ENCODE measurements at regions not wholly inside any gene's neighbourhood (a gene's known extent, or its start where the extent isn't known, plus 50 kb on each side); places are given as distances from the start of the nearest gene placed in this dataset.

DNA sequence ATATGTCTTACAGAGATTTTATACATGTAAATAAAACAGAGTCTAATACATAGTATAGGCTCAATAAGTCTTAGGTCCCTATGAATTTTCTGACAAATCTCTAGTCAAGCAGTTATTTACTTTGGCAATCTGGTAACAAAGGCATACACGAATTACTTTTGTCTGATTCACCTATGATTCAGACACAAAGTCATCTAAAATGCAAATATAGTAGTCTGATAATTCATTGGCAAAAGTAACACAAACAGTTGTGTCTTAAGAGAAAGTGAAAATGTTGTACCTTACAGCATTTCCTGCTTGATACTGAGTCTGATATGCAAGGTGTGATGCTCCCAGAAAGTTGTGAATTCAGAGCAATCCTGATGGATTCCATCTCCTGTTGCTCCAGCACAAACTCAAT is 209.4 kb upstream of the PRSS1 start (continued):
- TF ChIP-seq SOX15 (CRISPR knock-in tag; IDR thresholded peaks at IDR 0.05) (no peak), ZNF396 (CRISPR knock-in tag; IDR thresholded peaks at IDR 0.05; ENCODE audit: borderline replicate concordance) (no peak), CBFB (CRISPR knock-in tag; IDR thresholded peaks at IDR 0.05; ENCODE audit: low read depth) (no peak), TEAD1 (CRISPR knock-in tag; IDR thresholded peaks at IDR 0.05) (no peak), ATF1 (CRISPR knock-in tag; IDR thresholded peaks at IDR 0.05) (no peak), EMX1 (CRISPR knock-in tag; IDR thresholded peaks at IDR 0.05) (no peak)

DNA sequence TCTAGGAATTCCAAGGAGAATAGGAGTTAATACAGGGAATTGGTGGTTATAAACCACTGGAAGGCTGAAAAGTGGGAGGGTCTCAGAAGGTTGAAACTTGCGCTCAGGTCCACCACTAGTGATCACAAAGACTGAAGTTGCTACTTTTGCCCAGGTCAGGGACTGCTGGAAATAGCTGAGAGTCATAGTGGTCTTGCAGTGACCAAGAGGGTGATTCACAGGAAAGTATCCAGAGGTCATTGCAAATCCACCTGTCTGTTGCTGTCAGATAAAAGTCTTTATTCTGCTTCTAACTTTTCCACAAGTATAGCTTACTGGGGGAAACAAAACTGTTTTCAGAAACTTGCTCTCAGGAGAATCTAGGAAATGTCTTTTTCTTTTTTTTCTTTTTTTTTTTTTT is 211.5 kb upstream of the PRSS1 start:
- DNase-seq (ENCODE audit: low spot score) (no peak), ATAC-seq (no peak)
- POLR2A ChIA-PET = no interaction called here
- Mint-ChIP-seq H3K27me3 (ENCODE audit: low read depth) (peaks cover 5% of the 10 kb centered on the region; the same call in 1 of the 2 replicates), H3K9me3 (no peaks in the 10 kb centered on the region), H3K36me3 (no peaks in the 10 kb centered on the region), H3K27ac (no peak overlapping the region), H3K4me3 (no peak overlapping the region), H3K4me1 (peaks cover 4% of the 10 kb centered on the region)
- TF ChIP-seq HMGA2 (CRISPR knock-in tag; IDR thresholded peaks at IDR 0.05) = no peak
- TF ChIP-seq, protein P1, sequence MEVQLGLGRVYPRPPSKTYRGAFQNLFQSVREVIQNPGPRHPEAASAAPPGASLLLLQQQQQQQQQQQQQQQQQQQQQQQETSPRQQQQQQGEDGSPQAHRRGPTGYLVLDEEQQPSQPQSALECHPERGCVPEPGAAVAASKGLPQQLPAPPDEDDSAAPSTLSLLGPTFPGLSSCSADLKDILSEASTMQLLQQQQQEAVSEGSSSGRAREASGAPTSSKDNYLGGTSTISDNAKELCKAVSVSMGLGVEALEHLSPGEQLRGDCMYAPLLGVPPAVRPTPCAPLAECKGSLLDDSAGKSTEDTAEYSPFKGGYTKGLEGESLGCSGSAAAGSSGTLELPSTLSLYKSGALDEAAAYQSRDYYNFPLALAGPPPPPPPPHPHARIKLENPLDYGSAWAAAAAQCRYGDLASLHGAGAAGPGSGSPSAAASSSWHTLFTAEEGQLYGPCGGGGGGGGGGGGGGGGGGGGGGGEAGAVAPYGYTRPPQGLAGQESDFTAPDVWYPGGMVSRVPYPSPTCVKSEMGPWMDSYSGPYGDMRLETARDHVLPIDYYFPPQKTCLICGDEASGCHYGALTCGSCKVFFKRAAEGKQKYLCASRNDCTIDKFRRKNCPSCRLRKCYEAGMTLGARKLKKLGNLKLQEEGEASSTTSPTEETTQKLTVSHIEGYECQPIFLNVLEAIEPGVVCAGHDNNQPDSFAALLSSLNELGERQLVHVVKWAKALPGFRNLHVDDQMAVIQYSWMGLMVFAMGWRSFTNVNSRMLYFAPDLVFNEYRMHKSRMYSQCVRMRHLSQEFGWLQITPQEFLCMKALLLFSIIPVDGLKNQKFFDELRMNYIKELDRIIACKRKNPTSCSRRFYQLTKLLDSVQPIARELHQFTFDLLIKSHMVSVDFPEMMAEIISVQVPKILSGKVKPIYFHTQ (CRISPR knock-in tag; IDR thresholded peaks at IDR 0.05) = no peak
- CTCF ChIA-PET = interaction anchor here (0.7 to 2.7 kb wide), 7 partner anchors 21 to 246 kb away, joined by 3 to 25 read pairs (median 4); no protein-coding TSS in a partner anchor

DNA sequence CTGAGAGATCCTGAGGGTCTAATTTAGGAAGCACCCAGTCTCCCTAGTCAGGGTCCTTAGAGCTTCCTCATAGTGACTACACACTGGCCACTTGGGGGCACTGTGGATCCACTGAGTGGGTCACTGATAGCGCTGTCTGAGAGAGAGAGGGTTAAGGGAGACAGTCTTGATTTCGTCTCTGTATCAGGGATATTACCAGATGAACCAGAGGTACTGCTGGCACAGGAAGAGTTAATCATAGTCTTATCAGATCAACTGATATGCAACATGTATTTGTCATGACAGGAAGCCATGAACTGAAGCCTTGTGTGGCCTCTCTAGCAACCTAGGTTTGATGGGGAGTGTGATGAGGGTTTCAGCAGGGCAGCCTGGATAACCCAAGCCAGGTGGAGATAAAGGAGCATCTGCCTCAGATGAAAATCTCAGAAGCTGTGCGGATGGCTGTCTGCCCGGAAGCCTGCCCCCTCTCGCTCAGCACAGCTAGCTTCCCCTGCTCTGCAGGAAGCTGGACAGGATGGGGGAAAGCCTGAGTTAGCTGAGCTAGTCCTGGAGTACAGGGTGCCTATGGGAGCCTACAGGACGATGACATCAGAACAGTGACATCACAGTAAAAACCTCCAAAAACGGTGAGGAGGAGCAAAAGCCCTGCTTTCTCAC is 214.0 kb upstream of the PRSS1 start:
- DNase-seq (ENCODE audit: low spot score) (peak; percentile 86), ATAC-seq (peak; percentile 100)
- 0 out of 2 replicates have a peak overlapping the region, but pooled peaks have one; percentile 42 for H3K27ac Mint-ChIP-seq
- H3K4me3 Mint-ChIP-seq = peak overlapping the region; percentile 42; the same call in 1 of the 2 replicates
- peaks cover 4% of the 10 kb centered on the region for H3K4me1 Mint-ChIP-seq
- H3K27me3 Mint-ChIP-seq (ENCODE audit: low read depth) = peaks cover 5% of the 10 kb centered on the region; the same call in 1 of the 2 replicates
- H3K36me3 Mint-ChIP-seq = no peaks in the 10 kb centered on the region
- no peaks in the 10 kb centered on the region for H3K9me3 Mint-ChIP-seq
- ChIA-PET POLR2A (interaction anchor here (1.3 kb wide), 1 partner anchor 248 kb away, joined by 3 read pairs; no protein-coding TSS in a partner anchor), CTCF (interaction anchor here (0.5 to 3.8 kb wide), 92 partner anchors 8 to 680 kb away, joined by 3 to 61 read pairs (median 4); partner anchors contain the start of gene EPHB6)
- TF ChIP-seq GABPB1 (CRISPR knock-in tag; IDR thresholded peaks at IDR 0.05) (no peak), ZNF423 (CRISPR knock-in tag; IDR thresholded peaks at IDR 0.05) (no peak), CREM (CRISPR knock-in tag; IDR thresholded peaks at IDR 0.05) (no peak)
- TF ChIP-seq, protein P2, sequence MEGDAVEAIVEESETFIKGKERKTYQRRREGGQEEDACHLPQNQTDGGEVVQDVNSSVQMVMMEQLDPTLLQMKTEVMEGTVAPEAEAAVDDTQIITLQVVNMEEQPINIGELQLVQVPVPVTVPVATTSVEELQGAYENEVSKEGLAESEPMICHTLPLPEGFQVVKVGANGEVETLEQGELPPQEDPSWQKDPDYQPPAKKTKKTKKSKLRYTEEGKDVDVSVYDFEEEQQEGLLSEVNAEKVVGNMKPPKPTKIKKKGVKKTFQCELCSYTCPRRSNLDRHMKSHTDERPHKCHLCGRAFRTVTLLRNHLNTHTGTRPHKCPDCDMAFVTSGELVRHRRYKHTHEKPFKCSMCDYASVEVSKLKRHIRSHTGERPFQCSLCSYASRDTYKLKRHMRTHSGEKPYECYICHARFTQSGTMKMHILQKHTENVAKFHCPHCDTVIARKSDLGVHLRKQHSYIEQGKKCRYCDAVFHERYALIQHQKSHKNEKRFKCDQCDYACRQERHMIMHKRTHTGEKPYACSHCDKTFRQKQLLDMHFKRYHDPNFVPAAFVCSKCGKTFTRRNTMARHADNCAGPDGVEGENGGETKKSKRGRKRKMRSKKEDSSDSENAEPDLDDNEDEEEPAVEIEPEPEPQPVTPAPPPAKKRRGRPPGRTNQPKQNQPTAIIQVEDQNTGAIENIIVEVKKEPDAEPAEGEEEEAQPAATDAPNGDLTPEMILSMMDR (IDR thresholded peaks at IDR 0.05) = peak; percentile 70
- TF ChIP-seq, protein P3, sequence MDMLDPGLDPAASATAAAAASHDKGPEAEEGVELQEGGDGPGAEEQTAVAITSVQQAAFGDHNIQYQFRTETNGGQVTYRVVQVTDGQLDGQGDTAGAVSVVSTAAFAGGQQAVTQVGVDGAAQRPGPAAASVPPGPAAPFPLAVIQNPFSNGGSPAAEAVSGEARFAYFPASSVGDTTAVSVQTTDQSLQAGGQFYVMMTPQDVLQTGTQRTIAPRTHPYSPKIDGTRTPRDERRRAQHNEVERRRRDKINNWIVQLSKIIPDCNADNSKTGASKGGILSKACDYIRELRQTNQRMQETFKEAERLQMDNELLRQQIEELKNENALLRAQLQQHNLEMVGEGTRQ (CRISPR knock-in tag; IDR thresholded peaks at IDR 0.05) = no peak
- TF ChIP-seq, protein P4, sequence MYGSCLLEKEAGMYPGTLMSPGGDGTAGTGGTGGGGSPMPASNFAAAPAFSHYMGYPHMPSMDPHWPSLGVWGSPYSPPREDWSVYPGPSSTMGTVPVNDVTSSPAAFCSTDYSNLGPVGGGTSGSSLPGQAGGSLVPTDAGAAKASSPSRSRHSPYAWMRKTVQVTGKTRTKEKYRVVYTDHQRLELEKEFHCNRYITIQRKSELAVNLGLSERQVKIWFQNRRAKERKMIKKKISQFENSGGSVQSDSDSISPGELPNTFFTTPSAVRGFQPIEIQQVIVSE (CRISPR knock-in tag; IDR thresholded peaks at IDR 0.05; ENCODE audit: borderline replicate concordance) = no peak
- TF ChIP-seq, protein P5, sequence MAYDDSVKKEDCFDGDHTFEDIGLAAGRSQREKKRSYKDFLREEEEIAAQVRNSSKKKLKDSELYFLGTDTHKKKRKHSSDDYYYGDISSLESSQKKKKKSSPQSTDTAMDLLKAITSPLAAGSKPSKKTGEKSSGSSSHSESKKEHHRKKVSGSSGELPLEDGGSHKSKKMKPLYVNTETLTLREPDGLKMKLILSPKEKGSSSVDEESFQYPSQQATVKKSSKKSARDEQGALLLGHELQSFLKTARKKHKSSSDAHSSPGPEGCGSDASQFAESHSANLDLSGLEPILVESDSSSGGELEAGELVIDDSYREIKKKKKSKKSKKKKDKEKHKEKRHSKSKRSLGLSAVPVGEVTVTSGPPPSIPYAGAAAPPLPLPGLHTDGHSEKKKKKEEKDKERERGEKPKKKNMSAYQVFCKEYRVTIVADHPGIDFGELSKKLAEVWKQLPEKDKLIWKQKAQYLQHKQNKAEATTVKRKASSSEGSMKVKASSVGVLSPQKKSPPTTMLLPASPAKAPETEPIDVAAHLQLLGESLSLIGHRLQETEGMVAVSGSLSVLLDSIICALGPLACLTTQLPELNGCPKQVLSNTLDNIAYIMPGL (CRISPR knock-in tag; IDR thresholded peaks at IDR 0.05) = 0 out of 2 replicates have a peak, but pooled peaks have one; percentile 29
